Left ventricle myocardium superior (tissue), 1 donor: ENCODE measurements at regions not wholly inside any gene's neighbourhood (a gene's known extent, or its start where the extent isn't known, plus 50 kb on each side); places are given as distances from the start of the nearest gene placed in this dataset.

ENCODE experiments used
- ATAC-seq: fragments of 200-7000 bp; cut with Tn5 transposase; one replicate; pipeline ENCODE4 v1.9.1; 2020; ENCODE audit warnings: mild to moderate bottlenecking, moderate library complexity
- DNase-seq: peaks from one replicate; pipeline ENCODE4 v3.0.0-alpha.2; 2020
- intact Hi-C: fragments of 100-400 bp; cut with micrococcal nuclease; formaldehyde crosslinking; loops from one replicate; pipeline ENCODE4 v1.11.0; 2022
- donor health status: DM: no; HTN: yes; CAD: no; lungs with severe emphysema.

DNA sequence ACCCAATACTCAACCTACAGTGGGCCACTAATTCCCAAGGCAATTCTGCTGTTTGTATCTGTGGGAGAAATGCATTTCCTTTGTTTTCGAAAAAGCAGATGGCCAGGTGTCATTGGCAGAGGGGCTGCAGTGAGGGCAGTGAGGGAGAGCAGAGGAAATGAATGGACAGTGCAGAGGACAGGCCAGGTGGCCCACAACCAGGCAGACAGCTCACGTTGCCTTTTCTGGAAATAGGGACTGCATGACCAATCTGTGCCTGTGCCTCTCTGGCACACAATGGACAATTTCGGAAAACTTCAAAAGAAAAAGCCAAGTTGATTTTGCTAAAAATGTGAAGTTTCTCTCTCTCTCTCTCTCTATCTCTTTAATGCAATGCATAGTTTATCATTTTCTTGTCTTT lies 52.6 kb upstream of the ETS2 start:
- intact Hi-C loops = no loop called here
- DNase-seq = no peak
- ATAC-seq = no peak

DNA sequence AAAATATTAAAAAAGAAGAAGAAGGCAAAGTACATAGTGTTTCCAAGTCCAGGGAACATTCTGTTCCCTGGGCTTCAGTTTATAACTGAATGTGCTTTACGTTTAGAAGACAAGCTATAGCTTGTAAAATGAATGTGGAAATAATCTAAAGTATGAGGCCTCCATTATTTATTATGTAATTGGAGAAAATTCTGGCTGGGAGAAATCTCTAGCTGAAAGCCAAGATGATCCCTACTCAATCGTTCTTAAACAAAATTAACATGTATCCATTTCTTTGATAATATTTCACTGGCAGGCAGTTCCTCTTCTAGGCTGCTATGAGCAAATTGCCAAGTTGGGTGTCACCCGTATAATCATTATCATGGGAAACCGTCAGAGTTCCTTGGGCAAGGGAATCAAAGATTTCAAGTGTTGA lies 52.2 kb upstream of the ETS2 start:
- ATAC-seq = no peak
- DNase-seq = no peak
- intact Hi-C loops = no loop called here
